Coronary artery (tissue), 2 donors: ENCODE measurements at regions not wholly inside any gene's neighbourhood (a gene's known extent, or its start where the extent isn't known, plus 50 kb on each side); places are given as distances from the start of the nearest gene placed in this dataset.

Experiments used
- DNase-seq: peaks from one replicate; pipeline ENCODE4 v3.0.0-alpha.2; 2017; ENCODE audit warnings: low spot score
- H3K27ac ChIP-seq, 2 donors: fragments of 200-600 bp; sonication (generic); one replicate each; pipeline ENCODE4 v1.5.1; 2016 to 2019
- H3K4me3 ChIP-seq: fragments of 200-600 bp; sonication (generic); 2 replicates; pipeline ENCODE4 v1.5.1; 2016; ENCODE audit warnings: mild to moderate bottlenecking, moderate library complexity
- CTCF ChIP-seq: fragments of 200-600 bp; sonication (generic); IDR thresholded peaks from one replicate; pipeline ENCODE4 v1.5.1; 2019; ENCODE audit warnings: antibody characterized with exemption

- Histone ChIP-seq H3K4me3 (no peak overlapping the region), H3K27ac (no peak overlapping the region)
- DNase-seq: no peak
- TF ChIP-seq CTCF: no peak
Observed at GRCh38 chr1:55541296-55541695, 326.1 kb upstream of the USP24 start.

- DNase-seq: no peak
- Histone ChIP-seq H3K4me3 (no peak overlapping the region), H3K27ac (no peak overlapping the region)
- no peak for TF ChIP-seq CTCF
Observed at GRCh38 chr1:55539652-55540512, 324.7 kb upstream of the USP24 start.

- DNase-seq: no peak
- TF ChIP-seq CTCF: no peak
- Histone ChIP-seq H3K4me3 (no peak overlapping the region), H3K27ac (no peak overlapping the region)
Observed at GRCh38 chr1:55538428-55538827, 323.3 kb upstream of the USP24 start.

GRCh38 chr1:55536545-55536865 is 321.3 kb upstream of the USP24 start:
- no peak overlapping the region for H3K27ac ChIP-seq
- H3K4me3 ChIP-seq: no peak overlapping the region
- no peak for DNase-seq
- TF ChIP-seq CTCF: no peak

GRCh38 chr1:55535724-55536544 is 320.8 kb upstream of the USP24 start:
- Histone ChIP-seq H3K27ac (no peak overlapping the region), H3K4me3 (no peak overlapping the region)
- DNase-seq: no peak
- no peak for TF ChIP-seq CTCF

GRCh38 chr1:55534565-55535121 is 319.5 kb upstream of the USP24 start:
- no peak for DNase-seq

More at GRCh38 chr1:55534565-55535121, 319.5 kb upstream of the USP24 start:
- no peak for TF ChIP-seq CTCF
- Histone ChIP-seq H3K27ac (no peak overlapping the region), H3K4me3 (no peak overlapping the region)
